GM12878 (cell line): ENCODE measurements at regions not wholly inside any gene's neighbourhood (a gene's known extent, or its start where the extent isn't known, plus 50 kb on each side); places are given as distances from the start of the nearest gene placed in this dataset.

Experiments
- ATAC-seq: fragments of 200-7000 bp; cut with Tn5 transposase; 3 replicates; pipeline ENCODE4 v1.9.1; 2020; ENCODE audit warnings: mild to moderate bottlenecking, moderate library complexity
- BruUV-seq: library from RNA; stranded (reverse); fragments of 400-500 nt; replicated peaks from 2 replicates; lab custom pipeline; 2021; lab: Mats Ljungman, UMichigan
- CTCF ChIA-PET: fragments of 300-600 bp; sonication (Branson Sonifier 250); formaldehyde crosslinking; extraction: SDS; loops from one replicate; lab custom pipeline; 2021; ENCODE audit warnings: inconsistent platforms; lab: Yijun Ruan, JAX
- POLR2A ChIA-PET: fragments of 350-600 bp; formaldehyde crosslinking; extraction: SDS; loops from one replicate; lab custom pipeline; 2021; ENCODE audit warnings: inconsistent platforms; lab: Charles Lee
- RAD21 ChIA-PET: fragments of 300-600 bp; sonication (Branson Sonifier 250); formaldehyde crosslinking; loops from one replicate; lab custom pipeline; 2023; ENCODE audit warnings: antibody characterized with exemption; ENCODE audit not compliant: unreplicated experiment; lab: Charles Lee
- SMC1A ChIA-PET: fragments of 300-600 bp; sonication (Branson Sonifier 250); formaldehyde crosslinking; loops from one replicate; lab custom pipeline; 2023; ENCODE audit not compliant: unreplicated experiment, uncharacterized antibody; lab: Charles Lee
- DNase-seq: peaks from one replicate; pipeline ENCODE4 v3.0.0-alpha.2; 2011; ENCODE audit warnings: low read depth, low spot score
- FAIRE-seq: peaks from 3 replicates; lab custom pipeline; 2011; peaks lifted over from hg19 to GRCh38; lab: Jason Lieb, UNC
- H2AFZ ChIP-seq: 2 replicates; pipeline ENCODE4 v1.6.0; 2011; ENCODE audit warnings: low read depth, low read length, control low read depth; ENCODE audit not compliant: control insufficient read depth
- H3K27ac ChIP-seq: 2 replicates; pipeline ENCODE4 v1.5.1; 2011; ENCODE audit warnings: control low read depth; ENCODE audit not compliant: control insufficient read depth, insufficient read depth
- H3K27me3 ChIP-seq, 2 experiments: replicated peaks in 1 of 2; 2 replicates each; pipeline versions ENCODE4 v1.6.0 to v1.6.1; 2011; ENCODE audit warnings: low read length in 1 of 2; ENCODE audit not compliant: control insufficient read depth in 2 of 2, insufficient read depth in 2 of 2
- H3K36me3 ChIP-seq, 2 experiments: 2 replicates each; pipeline ENCODE4 v1.5.1; 2011; ENCODE audit warnings: low read length in 1 of 2; ENCODE audit not compliant: control insufficient read depth in 2 of 2, insufficient read depth in 2 of 2
- H3K4me1 ChIP-seq: 2 replicates; pipeline ENCODE4 v1.6.1; 2011; ENCODE audit warnings: mild to moderate bottlenecking, low read length, moderate library complexity, mixed read lengths; ENCODE audit not compliant: control insufficient read depth, insufficient read depth
- H3K4me2 ChIP-seq: 2 replicates; pipeline ENCODE4 v1.6.0; 2011; ENCODE audit warnings: control low read depth; ENCODE audit not compliant: control insufficient read depth, insufficient read depth
- H3K4me3 ChIP-seq: fragments of 200-600 bp; sonication (generic); 2 replicates; pipeline ENCODE4 v1.5.1; 2016
- H3K79me2 ChIP-seq: 2 replicates; pipeline ENCODE4 v1.6.0; 2011; ENCODE audit warnings: low read length; ENCODE audit not compliant: control insufficient read depth, insufficient read depth
- H3K9ac ChIP-seq: 2 replicates; pipeline ENCODE4 v1.8.0; 2011; ENCODE audit warnings: low read length, control low read depth, mixed read lengths; ENCODE audit not compliant: control insufficient read depth, insufficient read depth
- H3K9me3 ChIP-seq: replicated peaks from 3 replicates; pipeline ENCODE4 v1.5.1; 2011; ENCODE audit warnings: mild to moderate bottlenecking, low read length; ENCODE audit not compliant: control insufficient read depth, insufficient read depth
- H4K20me1 ChIP-seq: 2 replicates; pipeline ENCODE4 v1.6.0; 2011; ENCODE audit not compliant: control insufficient read depth, insufficient read depth
- ATF7 ChIP-seq: fragments of 450-650 bp; IDR thresholded peaks from 2 replicates; pipeline ENCODE4 v1.6.1; 2016; ENCODE audit warnings: low read depth, mild to moderate bottlenecking
- BHLHE40 ChIP-seq, 2 experiments: fragments of 450-650 bp in 1 of 2; IDR thresholded peaks; 2 replicates each; pipeline ENCODE4 v1.6.1; 2011 to 2017; ENCODE audit warnings: low read depth in 2 of 2, borderline replicate concordance in 1 of 2, improper control_type of control experiment in 1 of 2, low read length in 1 of 2, mild to moderate bottlenecking in 1 of 2
- ETV6 ChIP-seq, 2 experiments: fragments of 450-650 bp in 1 of 2; IDR thresholded peaks in 1 of 2; conservative IDR thresholded peaks in 1 of 2; 2 replicates each; pipeline ENCODE4 v1.6.1; 2014; ENCODE audit warnings: antibody characterized with exemption in 1 of 2, borderline replicate concordance in 1 of 2, low read depth in 1 of 2, mild to moderate bottlenecking in 1 of 2, moderate library complexity in 1 of 2
- HCFC1 ChIP-seq: fragments of 150-350 bp; IDR thresholded peaks from 2 replicates; pipeline ENCODE4 v1.6.1; 2014; ENCODE audit warnings: low read length
- IKZF1 ChIP-seq: fragments of 450-650 bp; conservative IDR thresholded peaks from 2 replicates; pipeline ENCODE4 v1.6.1; 2017; ENCODE audit warnings: antibody characterized with exemption, mild to moderate bottlenecking
- IKZF2 ChIP-seq, 2 experiments: fragments of 450-650 bp; IDR thresholded peaks; 2 replicates each; pipeline ENCODE4 v1.6.1; 2017; ENCODE audit warnings: mild to moderate bottlenecking in 2 of 2, moderate library complexity in 2 of 2
- JUNB ChIP-seq: IDR thresholded peaks from 2 replicates; pipeline ENCODE4 v1.6.1; 2016; ENCODE audit warnings: antibody characterized with exemption, mild to moderate bottlenecking
- NR2C1 ChIP-seq: fragments of 450-650 bp; IDR thresholded peaks from 2 replicates; pipeline ENCODE4 v1.6.1; 2017; ENCODE audit warnings: antibody characterized with exemption, mild to moderate bottlenecking, moderate library complexity
- PAX8 ChIP-seq: fragments of 450-650 bp; IDR thresholded peaks from 2 replicates; pipeline ENCODE4 v1.6.1; 2017; ENCODE audit warnings: mild to moderate bottlenecking, moderate library complexity
- RUNX3 ChIP-seq: IDR thresholded peaks from 2 replicates; pipeline ENCODE4 v1.6.1; 2012; ENCODE audit warnings: low read length, inconsistent platforms
- SREBF1 ChIP-seq: IDR thresholded peaks from 2 replicates; pipeline ENCODE4 v1.6.1; 2012; ENCODE audit warnings: mild to moderate bottlenecking, low read length
- YY1 ChIP-seq: IDR thresholded peaks from 2 replicates; pipeline ENCODE4 v1.6.1; 2011; ENCODE audit warnings: low read depth, mild to moderate bottlenecking, low read length
- ZNF24 ChIP-seq: fragments of 450-650 bp; IDR thresholded peaks from 2 replicates; pipeline ENCODE4 v1.6.1; 2017; ENCODE audit warnings: antibody characterized with exemption, mild to moderate bottlenecking
- WGBS: methylation state at CpG from one replicate; pipeline ENCODE4 v1.1.6; 2016; ENCODE audit warnings: low lambda C conversion rate; ENCODE audit not compliant: insufficient replicate concordance, insufficient coverage; ENCODE audit errors: missing lambda C conversion rate; 5-methylcytosine and 5-hydroxymethylcytosine counted together
- in situ Hi-C: fragments of 300-500 bp; cut with MboI; formaldehyde crosslinking; loops from 9 replicates; pipeline ENCODE4 v1.14.3; 2018; ENCODE audit warnings: mixed read lengths
- intact Hi-C: fragments of 100-400 bp; cut with micrococcal nuclease; formaldehyde crosslinking; loops from one replicate; pipeline ENCODE4 v1.14.2; 2022; ENCODE audit not compliant: unreplicated experiment
- TF ChIP-seq, protein P1 (sequence below): fragments of 450-650 bp; IDR thresholded peaks from 2 replicates; pipeline ENCODE4 v1.6.1; 2016; ENCODE audit warnings: mild to moderate bottlenecking
- TF ChIP-seq, protein P2 (sequence below): fragments of 450-650 bp; IDR thresholded peaks from 2 replicates; pipeline ENCODE4 v1.6.1; 2017; ENCODE audit warnings: low read depth, mild to moderate bottlenecking, moderate library complexity
- TF ChIP-seq, protein P3 (sequence below): IDR thresholded peaks from 2 replicates; pipeline ENCODE4 v1.6.1; 2012; ENCODE audit warnings: low read length, inconsistent platforms

DNA sequence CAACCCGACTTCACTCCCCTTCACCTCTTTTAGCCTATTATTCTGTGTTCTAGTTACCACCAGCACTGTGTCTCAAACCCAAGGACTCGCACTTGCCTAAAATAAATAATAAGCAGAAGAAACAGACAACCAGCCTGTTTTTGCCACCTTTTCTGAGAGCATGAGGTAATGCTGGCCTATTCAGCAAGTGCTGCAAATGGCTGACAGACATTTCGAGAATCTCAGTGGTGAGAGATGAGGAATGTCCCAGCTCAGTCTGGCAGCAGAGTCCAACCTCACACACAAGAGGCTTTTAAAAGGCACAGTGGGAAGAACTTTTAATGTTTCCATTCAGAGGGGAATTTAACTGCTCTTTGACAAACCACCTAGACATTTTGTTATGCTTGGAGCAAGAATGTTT is 143.3 kb upstream of the GMNC start:
- ATAC-seq = peak; percentile 91
- Histone ChIP-seq H4K20me1 (no peaks in the 10 kb centered on the region), H2AFZ (no peak overlapping the region), H3K27me3 (no peaks in the 10 kb centered on the region), H3K36me3 (no peaks in the 10 kb centered on the region), H3K9ac (no peak overlapping the region), H3K4me3 (no peak overlapping the region), H3K9me3 (no peaks in the 10 kb centered on the region), H3K79me2 (no peaks in the 10 kb centered on the region), H3K4me1 (no peaks in the 10 kb centered on the region), H3K27ac (no peak overlapping the region), H3K4me2 (no peak overlapping the region)
- CTCF ChIA-PET = interaction anchor here (0.9 kb wide), 1 partner anchor 148 kb away, joined by 3 read pairs; no protein-coding TSS in a partner anchor
- peak; percentile 23 for FAIRE-seq
- BruUV-seq = no TSS peak
- intact Hi-C loops = no loop called here
- in situ Hi-C loops = no loop called here
- POLR2A ChIA-PET = no interaction called here
- no peak for DNase-seq
- WGBS = 14% methylated on average over 3 of the region's 3 CpGs
- RAD21 ChIA-PET = no interaction called here
- TF ChIP-seq IKZF2 (IDR thresholded peaks at IDR 0.05) (peak in 1 of 2 experiments; percentile 26; a peak in 1 of 4 replicates), ZNF24 (no peak), ATF7 (peak; percentile 85), HCFC1 (no peak), SREBF1 (no peak), NR2C1 (no peak), PAX8 (no peak), BHLHE40 (IDR thresholded peaks at IDR 0.05; ENCODE audit: borderline replicate concordance in 1 of 2, low read depth in 2 of 2, low read length in 1 of 2) (peak in 1 of 2 experiments; percentile 20; a peak in 1 of 4 replicates), ETV6 (conservative IDR thresholded peaks at IDR 0.05 in 1 of 2, IDR thresholded peaks at IDR 0.05 in 1 of 2; ENCODE audit: borderline replicate concordance in 1 of 2, low read depth in 1 of 2) (0 out of 4 replicates have a peak, but pooled peaks of 1 of the 2 experiments have one; percentile 22), IKZF1 (peak; percentile 48), RUNX3 (peak; percentile 53), YY1 (peak; percentile 70; the same call in 1 of the 2 replicates), JUNB (peak; percentile 17; the same call in 1 of the 2 replicates)
- TF ChIP-seq, protein P1, sequence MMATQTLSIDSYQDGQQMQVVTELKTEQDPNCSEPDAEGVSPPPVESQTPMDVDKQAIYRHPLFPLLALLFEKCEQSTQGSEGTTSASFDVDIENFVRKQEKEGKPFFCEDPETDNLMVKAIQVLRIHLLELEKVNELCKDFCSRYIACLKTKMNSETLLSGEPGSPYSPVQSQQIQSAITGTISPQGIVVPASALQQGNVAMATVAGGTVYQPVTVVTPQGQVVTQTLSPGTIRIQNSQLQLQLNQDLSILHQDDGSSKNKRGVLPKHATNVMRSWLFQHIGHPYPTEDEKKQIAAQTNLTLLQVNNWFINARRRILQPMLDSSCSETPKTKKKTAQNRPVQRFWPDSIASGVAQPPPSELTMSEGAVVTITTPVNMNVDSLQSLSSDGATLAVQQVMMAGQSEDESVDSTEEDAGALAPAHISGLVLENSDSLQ = peak; percentile 32; the same call in 1 of the 2 replicates
- TF ChIP-seq, protein P2, sequence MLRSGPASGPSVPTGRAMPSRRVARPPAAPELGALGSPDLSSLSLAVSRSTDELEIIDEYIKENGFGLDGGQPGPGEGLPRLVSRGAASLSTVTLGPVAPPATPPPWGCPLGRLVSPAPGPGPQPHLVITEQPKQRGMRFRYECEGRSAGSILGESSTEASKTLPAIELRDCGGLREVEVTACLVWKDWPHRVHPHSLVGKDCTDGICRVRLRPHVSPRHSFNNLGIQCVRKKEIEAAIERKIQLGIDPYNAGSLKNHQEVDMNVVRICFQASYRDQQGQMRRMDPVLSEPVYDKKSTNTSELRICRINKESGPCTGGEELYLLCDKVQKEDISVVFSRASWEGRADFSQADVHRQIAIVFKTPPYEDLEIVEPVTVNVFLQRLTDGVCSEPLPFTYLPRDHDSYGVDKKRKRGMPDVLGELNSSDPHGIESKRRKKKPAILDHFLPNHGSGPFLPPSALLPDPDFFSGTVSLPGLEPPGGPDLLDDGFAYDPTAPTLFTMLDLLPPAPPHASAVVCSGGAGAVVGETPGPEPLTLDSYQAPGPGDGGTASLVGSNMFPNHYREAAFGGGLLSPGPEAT = peak; percentile 52; the same call in 1 of the 2 replicates
- TF ChIP-seq, protein P3, sequence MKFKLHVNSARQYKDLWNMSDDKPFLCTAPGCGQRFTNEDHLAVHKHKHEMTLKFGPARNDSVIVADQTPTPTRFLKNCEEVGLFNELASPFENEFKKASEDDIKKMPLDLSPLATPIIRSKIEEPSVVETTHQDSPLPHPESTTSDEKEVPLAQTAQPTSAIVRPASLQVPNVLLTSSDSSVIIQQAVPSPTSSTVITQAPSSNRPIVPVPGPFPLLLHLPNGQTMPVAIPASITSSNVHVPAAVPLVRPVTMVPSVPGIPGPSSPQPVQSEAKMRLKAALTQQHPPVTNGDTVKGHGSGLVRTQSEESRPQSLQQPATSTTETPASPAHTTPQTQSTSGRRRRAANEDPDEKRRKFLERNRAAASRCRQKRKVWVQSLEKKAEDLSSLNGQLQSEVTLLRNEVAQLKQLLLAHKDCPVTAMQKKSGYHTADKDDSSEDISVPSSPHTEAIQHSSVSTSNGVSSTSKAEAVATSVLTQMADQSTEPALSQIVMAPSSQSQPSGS = 0 out of 2 replicates have a peak, but pooled peaks have one; percentile 46
- SMC1A ChIA-PET = no interaction called here
